ENCODE measurements at regions not wholly inside any gene's neighbourhood (a gene's known extent, or its start where the extent isn't known, plus 50 kb on each side); places are given as distances from the start of the nearest gene placed in this dataset.

DNA sequence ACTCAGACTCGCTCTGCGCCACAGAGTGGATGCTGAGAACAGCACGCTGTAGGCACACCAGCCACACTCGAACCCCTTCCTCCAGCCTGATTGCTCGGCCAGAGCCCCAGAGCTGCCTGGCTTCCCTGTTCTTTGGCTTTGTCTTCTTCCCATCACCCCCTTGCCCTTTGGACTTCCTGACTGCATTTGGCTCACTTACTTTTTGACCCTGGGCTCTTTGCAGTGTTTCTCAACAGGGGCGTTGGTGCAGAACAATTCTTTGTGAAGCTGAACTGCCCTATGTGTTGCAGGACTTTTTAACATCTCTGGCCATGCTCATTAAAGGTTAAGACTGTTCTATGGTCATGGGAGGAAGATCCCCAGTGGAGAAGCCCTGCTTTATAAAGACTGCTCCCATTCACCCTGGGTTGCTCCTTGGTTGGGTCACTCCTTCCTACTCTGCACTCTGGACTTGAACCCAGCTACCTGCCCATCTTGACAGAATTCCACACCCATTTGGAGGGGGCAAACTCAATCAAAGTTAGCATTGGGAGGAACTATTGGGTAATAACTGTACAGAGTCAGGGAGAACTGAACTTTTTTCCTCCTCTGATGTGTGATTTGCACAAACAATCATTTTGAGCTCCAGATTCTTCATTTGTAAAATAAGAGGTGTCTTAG lies 127.7 kb upstream of the PLEKHG7 start:
- DNase-seq = no peak

- no peak for DNase-seq
Observed at GRCh38 chr12:92574051-92574783, 128.6 kb upstream of the PLEKHG7 start.

DNA sequence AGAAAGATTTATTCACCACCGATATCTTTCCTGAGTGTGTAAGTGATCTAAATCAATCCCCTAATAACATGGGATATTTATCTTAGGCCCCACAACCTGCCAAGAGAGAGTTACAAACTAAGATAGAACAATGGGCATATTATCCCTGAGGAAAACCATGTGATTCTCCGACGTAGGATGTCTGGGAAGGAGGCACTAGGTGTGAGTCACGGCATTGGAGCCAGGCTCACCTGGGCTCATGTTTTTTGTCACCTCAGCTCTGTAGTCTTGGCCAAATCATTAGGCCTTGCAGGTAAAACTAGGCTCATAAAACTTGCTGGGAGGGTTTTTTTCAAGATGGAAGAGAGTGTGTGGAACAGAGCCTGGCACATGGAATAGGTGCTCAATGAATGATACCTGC lies 129.7 kb upstream of the PLEKHG7 start:
- no peak for DNase-seq

DNA sequence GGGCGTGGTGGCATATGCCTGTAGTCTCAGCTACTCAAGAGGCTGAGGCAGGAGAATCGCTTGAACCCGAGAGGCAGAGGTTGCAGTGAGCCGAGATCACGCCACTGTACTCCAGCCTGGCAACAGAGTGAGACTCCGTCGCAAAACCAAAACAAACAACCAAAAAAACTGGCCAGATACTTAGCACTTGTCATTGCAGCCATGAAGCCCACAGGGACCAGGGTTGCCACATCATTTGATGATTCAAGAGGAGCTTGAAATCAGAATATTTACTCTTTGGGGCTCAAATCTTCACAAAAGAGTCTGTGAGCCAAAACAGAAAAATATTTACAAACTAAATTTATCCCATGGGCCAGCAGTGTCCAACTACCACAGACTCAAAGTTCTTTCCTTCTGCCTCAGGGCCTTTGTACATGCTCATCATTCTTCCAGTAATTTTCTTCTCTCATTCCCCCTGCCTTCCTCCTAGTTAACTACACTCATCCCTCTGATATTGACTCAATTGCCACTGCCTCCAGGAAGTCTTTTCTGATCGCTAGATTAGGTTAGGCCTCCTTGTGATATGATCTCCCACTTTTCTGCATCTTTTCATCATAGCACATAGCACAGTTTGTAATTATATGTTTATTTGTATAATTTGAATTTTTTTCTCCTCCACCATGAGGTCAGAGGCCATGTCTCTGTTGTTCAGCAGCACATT lies 130.8 kb upstream of the PLEKHG7 start:
- DNase-seq = no peak

GRCh38 chr12:92571169-92571568 lies 131.6 kb upstream of the PLEKHG7 start:
- no peak for DNase-seq

DNA sequence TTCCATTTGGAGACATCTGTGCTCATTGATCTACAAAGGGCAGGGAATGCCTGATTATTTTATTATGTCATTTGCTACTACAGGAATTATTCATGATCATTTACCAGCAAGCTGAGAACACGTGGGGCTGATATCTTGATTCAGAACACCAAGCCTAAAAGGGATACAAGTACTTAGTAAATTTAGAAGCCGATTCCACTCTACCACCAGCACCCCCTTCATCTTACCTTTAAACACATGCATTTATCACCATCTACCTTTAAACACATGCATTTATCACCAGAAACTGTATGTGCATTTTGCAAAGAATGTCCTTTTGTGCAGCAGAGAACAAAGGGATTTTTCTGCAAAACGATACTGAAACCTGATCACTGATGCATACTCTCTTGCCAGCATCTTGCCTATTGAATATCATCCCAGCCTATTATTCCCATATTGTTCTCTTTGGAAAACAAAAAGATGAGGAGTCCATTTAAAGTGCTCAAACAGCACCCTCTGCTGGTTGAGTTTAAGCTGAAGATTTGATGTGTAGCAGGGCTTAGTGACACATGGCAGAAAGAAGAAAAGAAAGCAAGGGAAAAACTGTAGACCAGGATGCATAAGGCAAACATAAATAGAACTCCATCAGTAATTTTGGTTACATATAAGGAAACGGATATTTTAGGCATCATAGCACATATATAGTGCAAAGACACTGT lies 132.6 kb upstream of the PLEKHG7 start:
- peak; percentile 30 for DNase-seq

GRCh38 chr12:92568691-92569090 lies 134.1 kb upstream of the PLEKHG7 start:
- DNase-seq = no peak

- no peak for DNase-seq
Observed at GRCh38 chr12:92566448-92567019, 136.3 kb upstream of the PLEKHG7 start.

- no peak for DNase-seq
Observed at GRCh38 chr12:92563819-92564218, 139.0 kb upstream of the PLEKHG7 start.

GRCh38 chr12:92562063-92562734 lies 140.6 kb upstream of the PLEKHG7 start:
- no peak for DNase-seq

DNA sequence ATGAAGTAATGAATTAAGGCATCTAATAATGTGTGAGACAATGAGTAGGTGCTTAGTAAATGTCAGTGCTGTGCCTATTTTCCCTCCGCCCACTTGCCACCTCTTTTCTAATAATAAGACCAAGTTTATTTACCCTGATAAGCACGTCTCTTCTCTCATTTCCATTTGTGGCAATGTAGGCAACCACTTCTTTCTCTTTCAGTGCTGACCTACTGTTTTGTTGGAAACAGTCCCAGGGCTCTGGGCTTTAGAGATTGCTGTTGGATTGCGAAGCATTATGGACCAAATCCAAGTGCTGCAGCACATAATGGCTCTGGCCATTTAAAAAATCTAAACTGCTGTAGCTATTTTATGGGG lies 141.3 kb upstream of the PLEKHG7 start:
- DNase-seq = no peak

GRCh38 chr12:92560713-92561542 lies 141.9 kb upstream of the PLEKHG7 start:
- no peak for DNase-seq

DNA sequence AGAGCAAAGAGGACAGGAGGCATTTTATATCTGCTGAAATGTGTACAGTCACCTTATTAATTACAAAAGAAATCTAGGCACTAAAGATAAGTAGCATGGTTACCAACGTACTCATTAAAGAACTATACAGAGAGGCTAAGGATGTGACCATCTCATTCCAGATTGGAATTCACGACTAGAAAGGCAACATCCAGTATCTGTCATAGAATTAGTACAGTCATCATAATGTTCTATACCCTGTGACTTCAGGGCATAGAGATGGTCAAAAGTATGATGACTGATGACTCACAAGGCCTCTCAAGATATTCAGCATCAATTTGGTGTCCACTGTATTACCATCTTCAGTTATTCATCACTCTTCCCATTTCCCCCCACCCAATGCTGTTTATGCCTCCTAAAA lies 144.0 kb upstream of the PLEKHG7 start:
- DNase-seq = no peak

- no peak for DNase-seq
Observed at GRCh38 chr12:92558215-92558773, 144.5 kb upstream of the PLEKHG7 start.

DNA sequence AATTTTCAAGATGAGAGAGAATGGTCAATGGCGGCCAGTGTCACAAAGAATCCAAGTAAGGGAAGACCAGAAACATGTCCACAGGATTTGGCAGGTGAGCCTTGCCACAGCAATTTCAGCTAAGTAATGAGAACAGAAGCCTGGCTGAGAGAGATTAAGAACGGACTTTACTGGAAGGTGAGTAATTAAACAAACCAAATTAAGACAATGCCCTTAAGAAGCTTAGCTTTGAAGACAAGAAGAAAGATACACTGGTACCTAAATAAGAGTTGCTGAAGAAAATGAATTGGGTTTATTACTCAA lies 145.4 kb upstream of the PLEKHG7 start:
- no peak for DNase-seq

DNA sequence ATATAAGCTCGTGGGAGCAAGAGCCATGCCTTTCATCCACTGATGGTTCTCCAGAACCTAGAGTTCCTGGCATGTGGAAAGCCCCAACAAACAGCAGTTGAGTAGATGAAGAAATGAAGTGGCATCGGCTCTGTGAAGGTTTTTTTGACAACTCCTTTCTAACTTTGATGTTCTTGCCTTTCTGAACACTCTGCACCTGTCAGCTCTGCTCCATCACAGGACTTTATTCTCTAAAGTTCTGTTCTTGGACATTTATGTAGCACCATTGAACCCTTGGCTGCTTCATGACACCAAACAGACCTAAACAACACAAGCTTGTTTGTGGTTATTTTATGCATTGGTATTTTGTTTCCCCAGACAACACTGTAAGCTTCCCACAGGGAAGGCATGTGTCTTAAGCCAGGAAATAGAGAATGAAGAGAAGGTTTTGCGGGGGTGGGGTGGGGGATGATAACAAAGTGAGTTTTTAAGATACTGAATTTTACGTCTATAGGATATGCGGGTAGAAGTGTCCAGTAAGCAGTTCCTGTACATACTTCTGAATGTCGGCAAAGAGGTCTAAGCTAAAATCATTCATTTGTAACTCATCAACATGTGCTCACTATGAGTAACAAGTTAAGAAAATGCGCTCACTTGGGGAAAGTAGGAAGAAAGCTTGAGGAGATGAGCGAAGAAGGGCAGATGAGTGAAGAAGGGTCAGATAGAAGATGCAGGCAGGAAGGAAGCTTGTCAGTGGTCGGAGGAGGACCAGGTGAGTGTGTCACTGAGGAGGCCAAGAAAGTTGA lies 146.0 kb upstream of the PLEKHG7 start:
- no peak for DNase-seq

- DNase-seq = no peak
Observed at GRCh38 chr12:92556141-92556540, 146.6 kb upstream of the PLEKHG7 start.

DNA sequence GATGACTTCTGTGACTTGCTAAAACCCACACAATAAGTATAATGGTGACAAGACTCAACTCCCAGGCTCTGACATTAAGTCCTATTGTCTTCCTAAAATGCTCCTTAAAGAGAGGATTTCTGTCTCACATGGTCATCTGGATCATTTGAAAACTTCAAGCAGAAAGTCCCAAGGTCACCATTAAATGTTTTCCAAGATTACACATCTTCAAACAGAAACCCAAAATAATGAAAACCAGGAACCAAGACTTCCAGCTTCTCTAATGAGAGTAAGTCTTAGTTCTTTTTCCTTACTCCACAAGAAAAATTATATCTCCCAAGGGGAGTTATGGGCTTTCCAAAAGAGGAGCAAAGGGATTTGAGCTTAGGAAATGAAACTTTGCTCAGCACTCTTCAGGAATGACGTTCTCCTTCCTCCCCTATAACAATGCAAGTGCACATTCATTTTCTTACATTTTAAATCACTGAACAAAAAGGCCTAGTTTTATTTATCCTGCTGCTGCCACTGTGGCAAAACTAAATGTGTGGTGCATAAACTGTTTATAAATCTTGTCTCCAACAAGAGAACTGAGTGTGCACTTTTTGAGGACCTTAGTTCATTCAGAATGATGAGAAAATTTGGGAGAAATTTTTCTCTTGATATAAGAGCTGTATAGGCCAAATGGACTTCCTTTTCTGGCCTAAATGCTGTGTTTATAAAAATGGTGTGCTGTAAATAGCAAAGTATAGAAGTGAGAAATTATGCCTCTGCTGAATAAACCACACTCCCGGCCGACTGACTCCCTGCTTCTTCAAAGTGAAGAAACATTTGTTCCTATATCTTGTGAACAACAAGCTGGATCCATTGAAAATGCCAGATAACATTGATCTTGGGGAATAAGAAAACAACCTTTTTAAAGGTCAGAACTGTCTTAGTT lies 148.4 kb upstream of the PLEKHG7 start:
- DNase-seq = no peak

DNA sequence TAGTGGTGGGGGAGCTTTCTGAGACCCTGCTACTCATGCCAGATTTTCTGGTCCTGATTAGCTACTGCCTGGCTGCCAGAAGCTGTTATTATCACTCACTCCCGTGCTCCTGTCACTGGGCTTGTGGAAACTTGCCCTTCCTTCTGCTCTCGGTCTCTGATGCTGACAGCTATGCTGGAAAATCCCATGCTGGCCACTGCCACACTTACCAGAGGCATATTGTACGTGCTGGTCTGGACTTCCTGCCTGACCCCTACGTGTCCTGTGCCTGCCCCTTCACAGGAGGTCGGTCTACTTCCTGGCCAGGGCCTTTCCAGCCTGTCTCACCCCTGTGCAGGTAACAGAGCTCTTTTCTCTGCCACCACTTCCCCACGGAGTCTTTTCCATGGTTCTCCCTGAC lies 149.4 kb upstream of the PLEKHG7 start:
- DNase-seq = no peak
